Muscle layer of colon (tissue), 2 donors: ENCODE measurements at regions not wholly inside any gene's neighbourhood (a gene's known extent, or its start where the extent isn't known, plus 50 kb on each side); places are given as distances from the start of the nearest gene placed in this dataset.
"Not testable (repeated sequence)": the region's sequence is repeated elsewhere in the genome, so short reads cannot be mapped to it uniquely, and the experiment has no call there.

Experiments
- H3K27ac ChIP-seq: one replicate; pipeline ENCODE4 v1.7.0; 2013; ENCODE audit warnings: low read depth, mild to moderate bottlenecking, low read length, moderate library complexity
- H3K27me3 ChIP-seq, 2 donors: one replicate each; pipeline ENCODE4 v1.7.0; 2013; ENCODE audit warnings: low read length in 2 of 2, mild to moderate bottlenecking in 2 of 2; ENCODE audit not compliant: insufficient read depth in 2 of 2, control insufficient read depth in 1 of 2
- H3K36me3 ChIP-seq: one replicate; pipeline ENCODE4 v1.7.0; 2013; ENCODE audit warnings: mild to moderate bottlenecking, low read length; ENCODE audit not compliant: insufficient read depth
- H3K4me1 ChIP-seq: one replicate; pipeline ENCODE4 v1.7.0; 2013; ENCODE audit warnings: mild to moderate bottlenecking, low read length; ENCODE audit not compliant: insufficient read depth
- H3K4me3 ChIP-seq, 2 donors: one replicate each; pipeline ENCODE4 v1.7.0; 2013; ENCODE audit warnings: low read length in 2 of 2, low read depth in 1 of 2, mild to moderate bottlenecking in 1 of 2, moderate library complexity in 1 of 2
- H3K9ac ChIP-seq: one replicate; pipeline ENCODE4 v1.7.0; 2013; ENCODE audit warnings: low read length
- H3K9me3 ChIP-seq: one replicate; pipeline ENCODE4 v1.7.0; 2013; ENCODE audit warnings: mild to moderate bottlenecking, low read length
- donor health status: abdominal sarcoma.
- donor health status: Adenocarcinoma of cecum.

DNA sequence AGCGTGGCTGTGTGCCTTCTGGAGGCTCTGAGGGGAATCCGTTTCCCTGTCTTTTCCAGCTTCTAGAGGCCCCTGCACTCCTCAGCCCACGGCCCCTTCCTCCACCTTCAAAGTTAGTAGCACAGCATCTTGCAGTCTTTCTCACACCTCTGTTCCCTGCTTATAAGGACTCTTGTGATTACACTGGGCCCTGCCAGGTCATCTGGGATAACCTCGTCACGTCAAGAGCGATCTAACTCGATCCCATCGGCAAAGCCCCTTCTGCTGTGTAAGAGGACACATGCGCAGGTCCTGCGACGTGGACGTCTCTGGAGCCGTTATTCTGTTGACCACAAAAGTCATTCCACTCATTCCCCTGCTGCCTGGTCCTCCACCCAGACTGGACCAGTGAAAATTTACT lies 159.2 kb downstream of the BMP7 start:
- Histone ChIP-seq H3K27ac (no peak overlapping the region), H3K9me3 (no peaks in the 10 kb centered on the region), H3K4me3 (no peak overlapping the region), H3K9ac (no peak overlapping the region), H3K36me3 (no peaks in the 10 kb centered on the region), H3K4me1 (no peaks in the 10 kb centered on the region), H3K27me3 (no peaks in the 10 kb centered on the region)

DNA sequence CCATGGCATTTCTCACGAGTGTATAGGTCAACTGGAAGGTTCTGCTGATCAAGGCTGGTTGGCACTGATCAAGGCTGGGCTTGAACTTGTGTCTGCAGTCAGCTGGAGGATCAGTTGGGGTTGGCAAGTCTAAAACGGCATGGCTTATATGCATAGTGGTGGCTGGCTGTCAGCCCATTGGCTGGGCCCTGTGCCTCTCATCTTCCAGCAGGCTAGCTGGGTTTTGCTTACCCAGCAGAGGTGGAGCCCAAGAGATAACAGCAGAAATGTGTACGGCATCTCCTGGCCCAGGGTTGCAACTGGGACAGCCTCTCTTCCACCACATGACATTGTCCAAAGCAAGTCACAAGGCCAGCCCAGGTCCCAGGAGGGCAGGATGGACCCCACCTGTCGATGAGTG lies 158.2 kb downstream of the BMP7 start:
- Histone ChIP-seq H3K27me3 (no peaks in the 10 kb centered on the region), H3K27ac (no peak overlapping the region), H3K4me3 (no peak overlapping the region), H3K9me3 (no peaks in the 10 kb centered on the region), H3K36me3 (no peaks in the 10 kb centered on the region), H3K4me1 (no peaks in the 10 kb centered on the region), H3K9ac (no peak overlapping the region)

DNA sequence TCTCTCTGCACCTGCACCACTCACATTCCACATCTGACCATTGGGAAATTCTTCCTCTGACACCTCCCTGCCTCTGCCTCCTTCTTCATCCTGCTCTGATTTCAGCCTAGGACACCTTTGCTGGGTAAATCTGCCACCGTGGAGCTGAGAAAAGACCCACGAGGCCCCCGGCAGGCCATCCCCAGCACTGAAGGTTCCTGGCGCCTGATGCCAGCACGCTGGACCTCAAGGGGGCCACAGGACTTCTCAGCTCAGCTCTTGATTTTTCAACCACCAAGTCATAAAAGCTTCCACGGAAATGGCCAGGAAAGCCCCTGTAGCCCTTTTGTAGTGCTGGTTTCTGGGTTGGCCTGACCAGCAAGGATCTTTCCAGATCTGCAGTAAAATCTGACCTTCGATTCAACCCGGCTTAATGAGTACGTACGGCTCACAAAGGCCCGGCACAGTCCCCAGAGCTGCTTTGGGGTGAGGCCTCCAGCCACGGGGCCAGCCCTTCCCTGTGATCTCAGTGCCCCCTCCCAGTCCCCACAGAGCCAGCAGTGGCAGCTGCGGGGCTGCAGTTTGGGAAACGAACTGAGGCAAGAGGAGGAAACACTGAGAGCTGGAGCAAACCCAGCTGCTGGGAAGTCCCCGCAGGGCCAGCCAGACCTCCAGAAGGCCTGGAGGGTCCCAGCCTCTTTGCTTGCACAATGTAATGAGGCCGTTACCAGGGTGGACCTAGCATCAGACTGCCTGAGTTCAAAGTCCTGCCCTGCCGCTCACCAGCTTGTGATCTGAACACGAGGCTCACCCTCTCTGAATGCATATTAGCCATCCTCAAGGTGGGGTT lies 157.5 kb downstream of the BMP7 start:
- Histone ChIP-seq H3K4me3 (no peak overlapping the region), H3K27ac (no peak overlapping the region), H3K4me1 (no peaks in the 10 kb centered on the region), H3K36me3 (no peaks in the 10 kb centered on the region), H3K9me3 (no peaks in the 10 kb centered on the region), H3K27me3 (no peaks in the 10 kb centered on the region), H3K9ac (no peak overlapping the region)

DNA sequence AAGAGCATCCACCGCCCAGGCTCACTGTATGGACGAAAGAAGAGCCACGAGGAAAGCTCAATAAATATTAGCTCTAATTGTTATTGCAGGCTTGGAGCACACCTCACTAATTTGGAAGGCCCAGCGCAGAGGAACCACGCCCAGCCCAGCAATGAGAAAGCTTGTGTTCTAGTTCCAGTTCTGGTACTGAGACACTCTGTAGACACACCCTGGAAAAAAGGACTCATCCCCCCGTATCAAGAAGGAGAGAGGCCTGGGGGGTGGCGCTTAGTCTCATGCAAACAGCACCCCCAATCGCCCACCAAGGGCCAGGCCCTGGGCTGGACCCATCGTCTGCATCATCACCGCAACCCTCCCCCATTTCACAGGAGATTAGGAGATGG lies 156.9 kb downstream of the BMP7 start:
- no peaks in the 10 kb centered on the region for H3K4me1 ChIP-seq
- H3K4me3 ChIP-seq = no peak overlapping the region
- H3K36me3 ChIP-seq = no peaks in the 10 kb centered on the region
- H3K9me3 ChIP-seq = no peaks in the 10 kb centered on the region
- H3K27ac ChIP-seq = no peak overlapping the region
- H3K9ac ChIP-seq = no peak overlapping the region
- H3K27me3 ChIP-seq = no peaks in the 10 kb centered on the region

DNA sequence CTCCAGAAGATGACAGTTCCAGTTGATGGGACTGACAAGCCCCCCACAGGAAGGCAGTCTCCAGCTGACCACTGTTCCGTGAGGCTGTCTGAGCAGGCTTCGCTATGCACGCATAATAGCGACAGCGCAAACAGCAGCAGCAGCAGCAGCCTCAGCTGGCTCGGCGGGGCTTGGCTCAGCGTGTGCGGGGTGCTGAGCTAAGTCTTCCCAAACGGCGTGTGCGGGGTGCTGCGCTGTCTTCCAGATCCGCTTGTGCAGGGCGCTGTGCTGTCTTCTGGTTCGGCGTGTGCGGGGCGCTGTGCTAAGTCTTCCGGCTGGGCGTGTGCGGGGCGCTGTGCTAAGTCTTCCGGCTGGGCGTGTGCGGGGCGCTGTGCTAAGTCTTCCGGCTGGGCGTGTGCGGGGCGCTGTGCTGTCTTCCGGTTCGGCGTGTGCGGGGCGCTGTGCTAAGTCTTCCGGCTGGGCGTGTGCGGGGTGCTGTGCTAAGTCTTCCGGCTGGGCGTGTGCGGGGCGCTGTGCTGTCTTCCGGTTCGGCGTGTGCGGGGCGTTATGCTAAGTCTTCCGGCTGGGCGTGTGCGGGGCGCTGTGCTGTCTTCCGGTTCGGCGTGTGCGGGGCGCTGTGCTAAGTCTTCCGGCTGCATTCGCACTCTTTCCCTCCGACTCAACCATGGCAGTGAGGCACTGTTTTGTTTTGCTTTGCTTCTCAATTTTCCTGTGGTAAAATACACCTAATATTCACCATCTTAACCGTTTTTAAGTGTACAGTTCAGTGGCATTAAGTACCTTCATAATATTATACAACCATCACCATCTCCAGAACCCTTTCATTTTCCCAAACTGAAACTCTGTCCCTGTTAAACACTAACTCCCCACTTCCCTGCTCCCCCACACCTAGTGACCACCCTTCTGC lies 156.1 kb downstream of the BMP7 start:
- H3K4me1 ChIP-seq, H3K27ac ChIP-seq, H3K36me3 ChIP-seq, H3K9ac ChIP-seq, H3K4me3 ChIP-seq, H3K9me3 ChIP-seq, H3K27me3 ChIP-seq: not testable (repeated sequence)

DNA sequence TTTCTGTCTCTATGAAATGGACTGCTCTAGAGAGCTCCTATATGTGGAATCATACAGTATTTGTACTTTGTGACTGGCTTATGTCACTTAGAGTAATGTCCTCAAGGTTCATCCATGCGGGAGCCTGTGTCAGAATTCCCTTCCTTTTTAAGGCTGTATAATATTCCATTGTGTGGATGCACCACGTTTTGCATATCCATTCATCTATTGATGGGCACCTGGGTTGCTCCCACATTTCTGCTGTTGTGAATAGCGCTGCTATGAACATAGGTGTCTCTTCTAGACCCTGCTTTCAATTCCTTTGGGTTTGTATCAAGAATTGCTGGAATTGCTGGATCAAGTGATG lies 155.4 kb downstream of the BMP7 start:
- Histone ChIP-seq H3K4me3 (no peak overlapping the region), H3K4me1 (no peaks in the 10 kb centered on the region), H3K9ac (no peak overlapping the region)

DNA sequence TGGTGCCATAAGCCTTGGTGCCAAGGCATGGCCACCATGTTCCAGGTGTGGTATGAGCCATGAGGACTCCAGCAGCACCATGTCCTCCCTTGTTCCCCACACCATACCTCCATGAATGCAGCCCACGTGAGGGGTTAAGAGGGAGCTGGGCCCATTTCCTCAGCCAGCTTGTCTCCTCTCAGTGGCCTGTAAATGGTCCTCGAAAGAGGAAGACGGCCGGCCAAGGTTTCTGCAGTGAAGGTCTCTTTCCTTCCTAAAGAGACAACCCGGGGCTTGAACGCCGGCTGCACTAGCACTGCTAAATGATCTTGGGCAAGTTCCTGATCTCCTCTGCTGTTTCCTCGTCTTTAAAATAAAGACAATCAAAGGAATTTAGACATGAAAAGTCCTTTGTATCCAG lies 154.0 kb downstream of the BMP7 start:
- H3K27ac ChIP-seq = no peak overlapping the region
- H3K36me3 ChIP-seq = no peaks in the 10 kb centered on the region

More for the DNA sequence above, 155.4 kb downstream of the BMP7 start:
- Histone ChIP-seq H3K36me3 (no peaks in the 10 kb centered on the region), H3K27ac (no peak overlapping the region), H3K9me3 (no peaks in the 10 kb centered on the region), H3K27me3 (no peaks in the 10 kb centered on the region)

DNA sequence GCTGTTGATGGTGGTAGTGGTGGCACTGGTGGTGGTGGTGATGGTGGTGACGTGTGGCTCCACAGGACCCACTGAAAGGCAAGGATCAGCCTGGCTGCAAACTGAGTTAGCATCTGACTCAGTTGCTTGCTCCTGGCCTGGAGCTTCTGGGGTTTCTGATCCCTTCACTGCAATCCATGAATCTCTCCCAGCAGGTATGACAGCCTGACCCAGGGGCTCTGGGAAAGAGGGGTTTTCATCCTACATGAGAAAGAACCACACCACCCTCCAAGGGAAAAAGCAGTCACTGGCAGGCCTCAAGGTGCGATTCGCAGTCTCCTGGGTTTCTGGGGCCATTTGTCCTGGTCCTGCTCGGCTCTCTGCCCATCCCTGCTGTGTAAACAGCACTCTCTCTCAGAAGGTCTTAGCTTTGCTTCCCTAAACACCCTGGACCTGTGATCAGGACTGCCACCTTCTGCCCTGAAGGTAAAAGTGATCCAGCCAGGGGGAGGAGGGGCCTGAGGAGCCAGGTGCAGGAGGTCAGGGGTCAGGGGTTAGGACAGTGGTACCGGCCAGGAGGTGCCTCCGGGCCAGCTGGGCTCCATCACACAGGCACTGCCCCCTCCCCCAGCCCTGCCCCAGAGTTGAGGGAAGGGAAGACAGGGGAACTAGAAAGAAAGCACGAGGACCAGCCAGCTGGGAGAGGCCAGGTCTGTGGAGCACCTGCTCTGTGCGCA lies 152.0 kb downstream of the BMP7 start:
- H3K9me3 ChIP-seq = no peaks in the 10 kb centered on the region

More for the DNA sequence above, 154.0 kb downstream of the BMP7 start:
- H3K9me3 ChIP-seq = no peaks in the 10 kb centered on the region
- no peaks in the 10 kb centered on the region for H3K4me1 ChIP-seq
- no peak overlapping the region for H3K4me3 ChIP-seq
- no peaks in the 10 kb centered on the region for H3K27me3 ChIP-seq
- H3K9ac ChIP-seq = no peak overlapping the region

DNA sequence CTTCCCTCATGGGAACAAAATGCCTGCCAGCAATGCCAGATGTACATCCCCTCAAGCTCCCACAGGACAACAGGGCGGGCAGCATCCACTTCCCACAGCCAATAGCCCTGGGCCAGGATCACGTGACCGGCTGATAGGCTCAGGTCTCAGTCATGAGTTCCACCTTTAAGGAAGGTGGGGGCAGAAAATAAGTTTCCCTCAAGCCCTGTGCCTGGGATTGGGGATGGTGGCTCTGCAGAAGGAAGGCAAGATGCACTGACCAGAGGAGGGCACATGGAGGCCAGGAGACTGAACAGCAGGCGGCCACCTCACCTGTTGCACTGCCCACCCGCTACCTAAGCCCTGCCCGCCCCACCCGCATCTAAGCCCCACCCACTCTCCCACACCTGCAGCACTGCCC lies 149.1 kb downstream of the BMP7 start:
- no peak overlapping the region for H3K27ac ChIP-seq
- H3K4me3 ChIP-seq = no peak overlapping the region
- no peaks in the 10 kb centered on the region for H3K36me3 ChIP-seq
- H3K9me3 ChIP-seq = no peaks in the 10 kb centered on the region
- no peaks in the 10 kb centered on the region for H3K27me3 ChIP-seq
- no peaks in the 10 kb centered on the region for H3K4me1 ChIP-seq
- H3K9ac ChIP-seq = no peak overlapping the region

More for the DNA sequence above, 152.0 kb downstream of the BMP7 start:
- H3K4me3 ChIP-seq = no peak overlapping the region
- no peaks in the 10 kb centered on the region for H3K4me1 ChIP-seq
- H3K36me3 ChIP-seq = no peaks in the 10 kb centered on the region
- H3K27ac ChIP-seq = no peak overlapping the region
- H3K27me3 ChIP-seq = no peaks in the 10 kb centered on the region
- no peak overlapping the region for H3K9ac ChIP-seq

DNA sequence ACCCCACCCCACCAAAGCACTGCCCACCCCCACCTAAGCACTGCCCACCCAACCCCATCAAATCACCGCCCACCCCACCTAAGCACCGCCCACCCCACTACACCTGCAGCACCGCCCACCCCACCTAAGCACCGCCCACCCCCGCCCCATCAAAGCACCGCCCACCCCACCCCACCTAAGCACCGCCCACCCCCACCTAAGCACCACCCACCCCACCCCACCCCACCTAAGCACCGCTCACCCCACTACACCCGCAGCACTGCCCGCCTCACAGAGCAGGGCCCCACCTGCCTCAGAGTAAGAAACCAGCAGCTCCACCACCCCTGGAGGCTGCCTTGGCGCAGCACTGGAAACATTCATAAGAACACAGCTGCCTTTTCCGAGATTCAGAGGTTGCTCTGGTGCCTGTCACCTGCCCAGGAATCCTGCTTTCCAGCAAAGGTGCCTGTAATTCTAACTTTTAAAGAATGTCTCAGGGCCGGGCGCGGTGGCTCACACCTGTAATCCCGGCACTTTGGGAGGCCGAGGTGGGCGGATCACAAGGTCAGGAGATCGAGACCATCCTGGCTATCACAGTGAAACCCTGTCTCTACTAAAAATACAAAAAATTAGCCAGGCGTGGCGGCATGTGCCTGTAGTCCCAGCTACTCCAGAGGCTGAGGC lies 148.2 kb downstream of the BMP7 start:
- H3K27ac ChIP-seq = no peak overlapping the region
- H3K27me3 ChIP-seq = no peaks in the 10 kb centered on the region
- H3K4me1 ChIP-seq = no peaks in the 10 kb centered on the region
- H3K9me3 ChIP-seq = no peaks in the 10 kb centered on the region
- H3K36me3 ChIP-seq = no peaks in the 10 kb centered on the region
- no peak overlapping the region for H3K4me3 ChIP-seq
- no peak overlapping the region for H3K9ac ChIP-seq
